H1 (cell line): ENCODE measurements at regions not wholly inside any gene's neighbourhood (a gene's known extent, or its start where the extent isn't known, plus 50 kb on each side); places are given as distances from the start of the nearest gene placed in this dataset.

ENCODE experiments used
- CTCF ChIA-PET: fragments of 300-600 bp; sonication (Branson Sonifier 250); formaldehyde crosslinking; loops from one replicate; lab custom pipeline; 2021; ENCODE audit not compliant: partially characterized antibody; lab: Charles Lee
- POLR2A ChIA-PET: fragments of 300-600 bp; sonication (Branson Sonifier 250); formaldehyde crosslinking; loops from one replicate; lab custom pipeline; 2021; ENCODE audit warnings: inconsistent platforms; ENCODE audit not compliant: partially characterized antibody; lab: Charles Lee
- DNase-seq, 2 experiments: peaks; one replicate each; pipeline versions ENCODE4 v3.0.0 to v3.0.0-alpha.2; 2010 to 2022; ENCODE audit warnings: low spot score in 2 of 2, low read depth in 1 of 2, mixed read lengths in 1 of 2
- FAIRE-seq: peaks from 2 replicates; lab custom pipeline; 2011; peaks lifted over from hg19 to GRCh38; lab: Jason Lieb, UNC
- H2AFZ ChIP-seq: 2 replicates; pipeline ENCODE4 v1.8.1; 2012; ENCODE audit warnings: low read length, inconsistent platforms
- H2AK5ac ChIP-seq: 2 replicates; pipeline ENCODE4 v1.6.1; 2013; ENCODE audit warnings: low read depth, low read length
- H2BK120ac ChIP-seq: replicated peaks from 2 replicates; pipeline ENCODE3; 2013; ENCODE audit warnings: low read depth, low read length, inconsistent platforms
- H2BK12ac ChIP-seq: 2 replicates; pipeline ENCODE4 v1.6.1; 2013; ENCODE audit warnings: low read depth, low read length
- H2BK15ac ChIP-seq: 2 replicates; pipeline ENCODE4 v1.6.1; 2013; ENCODE audit warnings: low read length
- H2BK20ac ChIP-seq: 2 replicates; pipeline ENCODE4 v1.6.1; 2013; ENCODE audit warnings: low read length
- H2BK5ac ChIP-seq: 2 replicates; pipeline ENCODE4 v1.6.1; 2013; ENCODE audit warnings: low read depth, low read length
- H3K14ac ChIP-seq: 2 replicates; pipeline ENCODE4 v1.6.1; 2013; ENCODE audit warnings: inconsistent platforms; ENCODE audit not compliant: insufficient read length
- H3K18ac ChIP-seq: 2 replicates; pipeline ENCODE4 v1.6.1; 2013; ENCODE audit warnings: low read length; ENCODE audit errors: extremely low read depth
- H3K23ac ChIP-seq: 2 replicates; pipeline ENCODE4 v1.6.1; 2013; ENCODE audit warnings: inconsistent platforms; ENCODE audit not compliant: insufficient read length
- H3K23me2 ChIP-seq: 2 replicates; pipeline ENCODE4 v1.6.1; 2013; ENCODE audit warnings: low read depth, low read length
- H3K27ac ChIP-seq: 2 replicates; pipeline ENCODE4 v1.6.1; 2011; ENCODE audit warnings: low read depth, low read length, inconsistent platforms
- H3K27me3 ChIP-seq, 4 experiments: replicated peaks in 1 of 4; 1 replicate in 1 of 4; 2 replicates in 3 of 4; pipeline versions ENCODE4 v1.6.1 to v1.8.1; 2011 to 2013; ENCODE audit warnings: low read length in 3 of 4, mild to moderate bottlenecking in 3 of 4, inconsistent platforms in 2 of 4, mixed read lengths in 2 of 4, moderate library complexity in 1 of 4; ENCODE audit not compliant: control insufficient read depth in 3 of 4, insufficient read depth in 3 of 4; ENCODE audit errors: extremely low read depth in 1 of 4
- H3K36me3 ChIP-seq, 4 experiments: 2 replicates each; pipeline versions ENCODE4 v1.6.1 to v1.8.1; 2011 to 2013; ENCODE audit warnings: mild to moderate bottlenecking in 4 of 4, low read length in 3 of 4, moderate library complexity in 2 of 4, control low read depth in 1 of 4, inconsistent platforms in 1 of 4; ENCODE audit not compliant: insufficient read depth in 4 of 4, control insufficient read depth in 2 of 4
- H3K4ac ChIP-seq: replicated peaks from 2 replicates; pipeline ENCODE3; 2013; ENCODE audit warnings: low read length, low read depth, mixed read lengths, inconsistent platforms; ENCODE audit not compliant: insufficient read length
- H3K4me1 ChIP-seq, 4 experiments: replicated peaks in 1 of 4; 1 replicate in 1 of 4; 2 replicates in 3 of 4; pipeline versions ENCODE4 v1.6.1 to v1.8.1; 2011 to 2013; ENCODE audit warnings: low read length in 3 of 4, inconsistent platforms in 2 of 4, mixed read lengths in 1 of 4; ENCODE audit not compliant: insufficient read depth in 4 of 4, control insufficient read depth in 3 of 4
- H3K4me2 ChIP-seq, 2 experiments: 2 replicates each; pipeline versions ENCODE4 v1.6.1 to v1.8.1; 2011 to 2013; ENCODE audit warnings: low read depth in 2 of 2, low read length in 2 of 2, control low read depth in 1 of 2, inconsistent platforms in 1 of 2, mild to moderate bottlenecking in 1 of 2; ENCODE audit not compliant: insufficient read depth in 1 of 2
- H3K4me3 ChIP-seq, 4 experiments: fragments of 200-600, 300-600 bp in 1 of 4; sonication (generic), shearing (Covaris generic), sonication (Bioruptor Twin) in 1 of 4; 2 replicates each; pipeline versions ENCODE4 v1.5.1 to v1.8.1; 2011 to 2016; ENCODE audit warnings: low read length in 4 of 4, low read depth in 3 of 4, control low read depth in 2 of 4, inconsistent platforms in 2 of 4, mild to moderate bottlenecking in 2 of 4, mixed read lengths in 1 of 4, moderate library complexity in 1 of 4; ENCODE audit not compliant: insufficient read depth in 2 of 4; ENCODE audit errors: extremely low read depth in 1 of 4
- H3K56ac ChIP-seq: replicated peaks from 2 replicates; pipeline ENCODE3; 2013; ENCODE audit warnings: low read depth, mild to moderate bottlenecking, mixed read lengths, low read length, inconsistent platforms; ENCODE audit not compliant: insufficient read length
- H3K79me1 ChIP-seq: 2 replicates; pipeline ENCODE4 v1.6.1; 2013; ENCODE audit warnings: low read depth, low read length, control low read depth
- H3K79me2 ChIP-seq, 2 experiments: 2 replicates each; pipeline versions ENCODE4 v1.6.1 to v1.8.1; 2012 to 2013; ENCODE audit warnings: low read length in 2 of 2, mild to moderate bottlenecking in 2 of 2, inconsistent platforms in 1 of 2; ENCODE audit not compliant: insufficient read depth in 2 of 2, control insufficient read depth in 1 of 2
- H3K9ac ChIP-seq, 4 experiments: replicated peaks in 1 of 4; 1 replicate in 1 of 4; 2 replicates in 3 of 4; pipeline versions ENCODE4 v1.6.1 to v1.8.1; 2011 to 2013; ENCODE audit warnings: low read depth in 3 of 4, low read length in 3 of 4, control low read depth in 2 of 4, mild to moderate bottlenecking in 2 of 4, moderate library complexity in 2 of 4, inconsistent platforms in 1 of 4; ENCODE audit errors: extremely low read depth in 1 of 4
- H3K9me3 ChIP-seq, 2 experiments: 2 replicates each; pipeline versions ENCODE4 v1.6.1 to v1.8.1; 2012 to 2013; ENCODE audit warnings: mild to moderate bottlenecking in 2 of 2, moderate library complexity in 2 of 2, control low read depth in 1 of 2, inconsistent platforms in 1 of 2, low read depth in 1 of 2, low read length in 1 of 2, mixed read lengths in 1 of 2; ENCODE audit not compliant: insufficient read depth in 2 of 2
- H4K20me1 ChIP-seq, 2 experiments: replicated peaks in 1 of 2; 2 replicates each; pipeline versions ENCODE3 to v1.8.1; 2011 to 2013; ENCODE audit warnings: inconsistent platforms in 2 of 2, low read length in 2 of 2, mild to moderate bottlenecking in 1 of 2; ENCODE audit not compliant: insufficient read depth in 2 of 2, control insufficient read depth in 1 of 2
- H4K5ac ChIP-seq: 2 replicates; pipeline ENCODE4 v1.6.1; 2013; ENCODE audit warnings: low read length, low read depth, mixed read lengths, inconsistent platforms; ENCODE audit not compliant: insufficient read length
- H4K8ac ChIP-seq: 2 replicates; pipeline ENCODE4 v1.8.0; 2013; ENCODE audit warnings: mild to moderate bottlenecking, moderate library complexity, low read length, inconsistent platforms; ENCODE audit not compliant: insufficient read depth; ENCODE audit errors: extremely low read depth
- H4K91ac ChIP-seq: replicated peaks from 2 replicates; pipeline ENCODE3; 2013; ENCODE audit warnings: low read length, mixed read lengths, inconsistent platforms; ENCODE audit not compliant: insufficient read length
- CBX8 ChIP-seq: fragments of 300-800, 300-1000 bp; sonication (generic); IDR thresholded peaks from 2 replicates; pipeline ENCODE4 v1.7.1; 2016; ENCODE audit warnings: low read depth, low read length, borderline replicate concordance
- CREB1 ChIP-seq: IDR thresholded peaks from 2 replicates; pipeline ENCODE4 v1.6.1; 2012; ENCODE audit warnings: inconsistent platforms
- FOSL1 ChIP-seq: IDR thresholded peaks from 2 replicates; pipeline ENCODE4 v1.6.1; 2011; ENCODE audit warnings: mild to moderate bottlenecking, low read depth, low read length, moderate library complexity; ENCODE audit not compliant: insufficient read depth
- GABPA ChIP-seq: IDR thresholded peaks from 2 replicates; pipeline ENCODE4 v1.6.1; 2011; ENCODE audit warnings: mild to moderate bottlenecking, low read length, moderate library complexity, borderline replicate concordance; ENCODE audit not compliant: insufficient read depth
- JUND ChIP-seq: IDR thresholded peaks from 2 replicates; pipeline ENCODE4 v1.6.1; 2011; ENCODE audit warnings: mild to moderate bottlenecking, improper control_type of control experiment, low read length
- POLR2A ChIP-seq, 2 experiments: IDR thresholded peaks; 1 replicate in 1 of 2; 2 replicates in 1 of 2; pipeline ENCODE4 v1.6.1; 2011; ENCODE audit warnings: low read depth in 2 of 2, low read length in 2 of 2, mild to moderate bottlenecking in 2 of 2; ENCODE audit errors: control extremely low read depth in 1 of 2
- RBBP5 ChIP-seq: IDR thresholded peaks from 2 replicates; pipeline ENCODE4 v1.7.1; 2012; ENCODE audit warnings: low read depth, mild to moderate bottlenecking, inconsistent platforms, low read length, moderate library complexity, borderline replicate concordance
- SIRT6 ChIP-seq: IDR thresholded peaks from one replicate; pipeline ENCODE4 v1.7.1; 2012; ENCODE audit warnings: low read length, inconsistent platforms
- WGBS, 2 experiments: shearing (Covaris generic) in 1 of 2; methylation state at CpG; one replicate each; pipeline versions ENCODE4 v1.1.6 to v1.1.7; 2013 to 2015; ENCODE audit warnings: low lambda C conversion rate in 2 of 2, mixed read lengths in 2 of 2, inconsistent platforms in 1 of 2, low coverage in 1 of 2, missing lambda C conversion rate in 1 of 2; ENCODE audit not compliant: insufficient replicate concordance in 2 of 2, insufficient coverage in 1 of 2, insufficient read length in 1 of 2; ENCODE audit errors: extremely low coverage in 1 of 2, missing lambda C conversion rate in 1 of 2; 5-methylcytosine and 5-hydroxymethylcytosine counted together

DNA sequence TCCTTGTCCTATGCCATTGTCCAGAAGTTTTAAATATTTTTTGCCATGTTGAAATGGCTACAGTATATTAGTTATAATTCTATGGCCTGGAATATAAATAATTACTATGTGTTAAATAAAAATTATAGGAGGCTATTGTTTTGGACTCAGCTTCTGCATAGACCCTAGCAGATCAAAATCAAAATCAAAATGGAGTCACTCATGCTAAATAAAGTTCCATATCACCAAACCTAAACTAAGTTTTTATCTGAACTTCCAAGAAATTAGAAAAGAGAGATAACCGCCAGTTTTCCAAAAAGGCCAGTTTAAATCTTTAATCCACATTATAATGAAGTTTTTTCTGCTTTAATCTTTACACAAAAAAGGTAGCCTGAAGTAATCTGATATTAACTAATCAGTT is 227.8 kb upstream of the P2RY1 start:
- Histone ChIP-seq H4K91ac (no peak overlapping the region), H3K9ac (no peak overlapping the region), H4K20me1 (no peaks in the 10 kb centered on the region), H2AK5ac (no peak overlapping the region), H3K56ac (no peak overlapping the region), H3K23me2 (no peaks in the 10 kb centered on the region), H2BK20ac (no peak overlapping the region), H2AFZ (no peak overlapping the region), H3K23ac (no peak overlapping the region), H3K4me3 (no peak overlapping the region), H3K79me1 (no peaks in the 10 kb centered on the region), H4K8ac (no peak overlapping the region), H3K4me1 (peaks cover 0 to 9% (median 8%) of the 10 kb centered on the region in 4 experiments; a peak in 5 of 7 replicates), H3K27ac (no peak overlapping the region), H2BK120ac (no peak overlapping the region), H3K79me2 (no peaks in the 10 kb centered on the region), H2BK12ac (no peak overlapping the region), H3K9me3 (no peaks in the 10 kb centered on the region; a peak in 1 of 4 replicates), H3K4me2 (no peak overlapping the region), H2BK5ac (no peak overlapping the region), H3K18ac (no peak overlapping the region), H3K36me3 (no peaks in the 10 kb centered on the region), H2BK15ac (no peak overlapping the region), H3K27me3 (no peaks in the 10 kb centered on the region), H3K4ac (no peak overlapping the region), H4K5ac (no peak overlapping the region), H3K14ac (no peak overlapping the region)
- CTCF ChIA-PET: no interaction called here
- DNase-seq (no peak), FAIRE-seq (no peak)
- POLR2A ChIA-PET: no interaction called here
- WGBS, 2 experiments: 95% methylated on average over 1 of the region's 1 CpG; no CpG with 5 or more reads in 1 of the 2 experiments
- no peak for TF ChIP-seq CREB1
- no peak for TF ChIP-seq CBX8
- no peak for TF ChIP-seq RBBP5
- no peak for TF ChIP-seq GABPA
- no peak for TF ChIP-seq FOSL1
- TF ChIP-seq JUND: no peak
- TF ChIP-seq SIRT6: no peak
- TF ChIP-seq POLR2A (IDR thresholded peaks at IDR 0.05; ENCODE audit: control extremely low read depth in 1 of 2, low read depth in 2 of 2, low read length in 2 of 2): no peak
